AG04450 (cell line): ENCODE measurements at regions not wholly inside any gene's neighbourhood (a gene's known extent, or its start where the extent isn't known, plus 50 kb on each side); places are given as distances from the start of the nearest gene placed in this dataset.

Source experiments
- CTCF ChIA-PET: fragments of 300-600, 350-600 bp; formaldehyde crosslinking; extraction: SDS; loops from one replicate; lab custom pipeline; 2022; ENCODE audit warnings: antibody characterized with exemption, inconsistent platforms; lab: Charles Lee
- POLR2A ChIA-PET: fragments of 350-600 bp; formaldehyde crosslinking; extraction: SDS; loops from one replicate; lab custom pipeline; 2021; ENCODE audit warnings: antibody characterized with exemption, inconsistent platforms; lab: Yijun Ruan, JAX
- DNase-seq: peaks from one replicate; pipeline ENCODE4 v3.0.0-alpha.2; 2011; ENCODE audit warnings: low read depth, low spot score
- H3K27ac ChIP-seq: one replicate; pipeline ENCODE4 v1.5.1; 2012; ENCODE audit warnings: low read depth, low read length, control low read depth
- H3K27me3 ChIP-seq: one replicate; pipeline ENCODE4 v1.6.0; 2012; ENCODE audit warnings: low read length; ENCODE audit not compliant: control insufficient read depth, insufficient read depth
- H3K4me3 ChIP-seq: 2 replicates; pipeline ENCODE4 v1.5.1; 2011; ENCODE audit warnings: mild to moderate bottlenecking, low read depth, low read length, control low read depth
- H3K9me3 ChIP-seq: 2 replicates; pipeline ENCODE4 v1.5.1; 2012; ENCODE audit warnings: low read length; ENCODE audit not compliant: control insufficient read depth, insufficient read depth
- TF ChIP-seq, protein P1 (sequence below): IDR thresholded peaks from 2 replicates; pipeline ENCODE4 v1.5.1; 2011; ENCODE audit warnings: low read depth, low read length, control low read depth, inconsistent platforms

DNA sequence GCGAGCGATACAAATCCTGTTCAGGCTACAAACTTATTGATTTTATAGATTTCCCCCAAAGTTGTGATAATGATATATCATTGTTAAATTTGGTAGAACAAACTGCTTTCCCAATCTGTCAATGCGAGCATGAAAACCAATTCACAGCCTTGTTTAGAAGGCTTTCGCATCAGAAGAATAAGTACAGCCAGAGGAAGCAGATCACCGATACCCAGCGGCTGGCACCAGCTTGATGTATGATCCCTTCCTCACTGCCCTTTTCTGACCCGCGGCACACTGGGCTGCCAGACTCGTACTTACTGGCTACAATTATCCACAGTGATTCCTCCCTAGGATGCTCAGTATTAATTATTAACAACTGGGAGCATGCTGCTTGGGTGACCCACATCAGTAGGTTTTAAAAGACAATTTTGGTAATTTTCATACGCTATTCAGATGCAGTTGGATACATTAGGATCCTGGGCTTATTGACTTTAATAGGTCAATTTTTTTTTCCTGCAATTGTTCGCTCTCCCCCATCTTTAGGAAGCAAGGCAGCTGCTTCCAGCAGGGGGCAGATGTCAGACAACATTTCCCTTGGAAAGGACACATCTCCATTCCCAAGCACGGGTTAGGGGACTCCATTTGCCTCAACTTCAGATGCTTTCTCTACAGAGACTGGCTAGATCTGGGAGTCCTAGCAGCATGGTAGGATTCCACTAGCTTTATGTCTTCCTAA, 582.7 kb upstream of the PSMD7 start:
- POLR2A ChIA-PET = no interaction called here
- Histone ChIP-seq H3K27ac (no peak overlapping the region), H3K27me3 (peaks cover 6% of the 10 kb centered on the region), H3K9me3 (no peaks in the 10 kb centered on the region), H3K4me3 (no peak overlapping the region)
- CTCF ChIA-PET = interaction anchor here (0.7 to 2.3 kb wide), 5 partner anchors 13 to 677 kb away, joined by 3 to 12 read pairs (median 4); no protein-coding TSS in a partner anchor
- DNase-seq = no peak
- TF ChIP-seq, protein P1, sequence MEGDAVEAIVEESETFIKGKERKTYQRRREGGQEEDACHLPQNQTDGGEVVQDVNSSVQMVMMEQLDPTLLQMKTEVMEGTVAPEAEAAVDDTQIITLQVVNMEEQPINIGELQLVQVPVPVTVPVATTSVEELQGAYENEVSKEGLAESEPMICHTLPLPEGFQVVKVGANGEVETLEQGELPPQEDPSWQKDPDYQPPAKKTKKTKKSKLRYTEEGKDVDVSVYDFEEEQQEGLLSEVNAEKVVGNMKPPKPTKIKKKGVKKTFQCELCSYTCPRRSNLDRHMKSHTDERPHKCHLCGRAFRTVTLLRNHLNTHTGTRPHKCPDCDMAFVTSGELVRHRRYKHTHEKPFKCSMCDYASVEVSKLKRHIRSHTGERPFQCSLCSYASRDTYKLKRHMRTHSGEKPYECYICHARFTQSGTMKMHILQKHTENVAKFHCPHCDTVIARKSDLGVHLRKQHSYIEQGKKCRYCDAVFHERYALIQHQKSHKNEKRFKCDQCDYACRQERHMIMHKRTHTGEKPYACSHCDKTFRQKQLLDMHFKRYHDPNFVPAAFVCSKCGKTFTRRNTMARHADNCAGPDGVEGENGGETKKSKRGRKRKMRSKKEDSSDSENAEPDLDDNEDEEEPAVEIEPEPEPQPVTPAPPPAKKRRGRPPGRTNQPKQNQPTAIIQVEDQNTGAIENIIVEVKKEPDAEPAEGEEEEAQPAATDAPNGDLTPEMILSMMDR = peak; percentile 58

DNA sequence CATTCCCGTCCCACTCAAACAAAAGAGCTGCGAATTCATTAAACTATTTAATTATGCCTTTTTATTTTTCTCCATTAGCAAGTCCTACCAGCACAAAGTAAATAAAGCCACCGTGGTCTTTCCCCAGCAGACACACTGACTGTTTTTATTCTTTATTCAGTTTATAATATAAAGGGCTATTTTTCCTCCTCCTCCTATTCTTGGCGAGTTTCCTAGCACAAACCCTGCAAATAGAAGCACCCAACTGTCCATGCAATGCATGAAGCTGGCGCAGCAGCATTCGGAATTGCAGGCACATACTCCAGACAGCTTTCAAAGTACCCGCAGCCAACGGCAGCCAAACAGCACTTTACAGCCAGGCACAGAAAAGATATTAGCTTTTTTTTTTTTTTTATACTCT, 583.4 kb upstream of the PSMD7 start:
- ChIA-PET CTCF (interaction anchor here (0.7 to 2.3 kb wide), 6 partner anchors 13 to 677 kb away, joined by 3 to 12 read pairs (median 4); no protein-coding TSS in a partner anchor), POLR2A (no interaction called here)
- TF ChIP-seq, protein P1 = no peak
- Histone ChIP-seq H3K9me3 (no peaks in the 10 kb centered on the region), H3K4me3 (no peak overlapping the region), H3K27ac (no peak overlapping the region), H3K27me3 (peaks cover 6% of the 10 kb centered on the region)
- no peak for DNase-seq

DNA sequence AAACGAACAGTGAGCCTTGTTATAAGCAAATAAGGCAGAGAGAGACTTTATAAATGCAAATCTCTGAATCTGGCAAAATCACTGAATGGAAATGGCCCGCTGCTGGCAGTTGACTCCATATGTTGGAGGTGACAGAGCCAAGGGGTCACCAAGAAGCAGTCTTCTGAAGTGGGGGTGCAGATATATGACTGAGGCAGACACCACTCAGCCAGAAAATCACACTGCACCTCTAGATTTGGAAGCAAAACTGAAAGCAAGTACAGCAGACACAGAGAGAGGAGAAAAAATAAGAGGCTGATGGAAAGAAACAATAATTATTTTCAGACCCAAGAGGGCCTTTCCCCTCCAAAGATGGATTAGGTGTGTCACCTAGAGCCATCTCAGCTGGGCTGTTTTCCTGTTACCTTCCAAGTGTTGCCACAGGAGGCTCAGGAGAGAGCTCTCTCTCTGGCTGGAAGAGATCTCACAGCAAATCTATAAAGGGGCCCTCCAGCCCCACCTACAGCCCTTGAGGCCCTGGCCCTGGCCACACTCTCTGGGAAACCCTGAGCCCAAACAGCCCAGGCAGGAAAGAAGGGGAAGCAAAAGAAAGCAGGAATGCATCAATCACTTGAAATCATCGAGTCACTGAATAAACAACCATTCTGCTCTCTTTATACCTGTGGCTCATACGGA, 585.1 kb upstream of the PSMD7 start:
- H3K9me3 ChIP-seq = no peaks in the 10 kb centered on the region
- no peak overlapping the region for H3K4me3 ChIP-seq
- ChIA-PET CTCF (no interaction called here), POLR2A (no interaction called here)
- no peak overlapping the region for H3K27ac ChIP-seq
- TF ChIP-seq, protein P1 = no peak
- no peak for DNase-seq
- peaks cover 6% of the 10 kb centered on the region for H3K27me3 ChIP-seq

GRCh38 chr16:73710526-73710925, 586.1 kb upstream of the PSMD7 start:
- no peak overlapping the region for H3K4me3 ChIP-seq
- TF ChIP-seq, protein P1 = no peak
- H3K27ac ChIP-seq = no peak overlapping the region
- H3K27me3 ChIP-seq = peaks cover 6% of the 10 kb centered on the region
- POLR2A ChIA-PET = no interaction called here
- no peaks in the 10 kb centered on the region for H3K9me3 ChIP-seq
- no peak for DNase-seq
- CTCF ChIA-PET = no interaction called here

GRCh38 chr16:73707863-73708262, 588.8 kb upstream of the PSMD7 start:
- peaks cover 4% of the 10 kb centered on the region for H3K27me3 ChIP-seq
- ChIA-PET POLR2A (no interaction called here), CTCF (interaction anchor here (0.6 kb wide), 1 partner anchor 172 kb away, joined by 11 read pairs; no protein-coding TSS in a partner anchor)
- DNase-seq = no peak
- TF ChIP-seq, protein P1 = no peak
- H3K4me3 ChIP-seq = no peak overlapping the region
- no peak overlapping the region for H3K27ac ChIP-seq
- no peaks in the 10 kb centered on the region for H3K9me3 ChIP-seq
